ENCODE measurements at regions not wholly inside any gene's neighbourhood (a gene's known extent, or its start where the extent isn't known, plus 50 kb on each side); places are given as distances from the start of the nearest gene placed in this dataset.

DNA sequence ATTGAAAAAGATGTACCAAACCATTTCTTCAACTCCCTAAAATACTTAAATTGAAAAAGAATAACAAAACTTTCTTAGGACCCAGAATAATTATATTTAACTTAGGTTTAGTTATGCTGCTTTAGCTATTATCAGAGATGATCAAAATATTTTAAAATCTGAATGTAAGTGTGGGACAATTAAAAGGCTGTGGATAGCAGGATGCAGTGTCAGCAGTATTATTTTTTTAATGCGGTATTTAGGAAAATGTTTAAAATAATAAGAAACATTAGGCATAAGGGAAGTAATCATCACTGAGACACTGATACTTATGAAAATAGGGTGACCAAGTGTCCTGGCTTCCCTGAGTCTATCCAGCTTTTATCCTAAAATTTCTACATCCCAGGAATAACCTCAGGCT, 161.5 kb upstream of the PTCHD4 start:
- no peak overlapping the region for H3K4me3 Mint-ChIP-seq
- DNase-seq: no peak

DNA sequence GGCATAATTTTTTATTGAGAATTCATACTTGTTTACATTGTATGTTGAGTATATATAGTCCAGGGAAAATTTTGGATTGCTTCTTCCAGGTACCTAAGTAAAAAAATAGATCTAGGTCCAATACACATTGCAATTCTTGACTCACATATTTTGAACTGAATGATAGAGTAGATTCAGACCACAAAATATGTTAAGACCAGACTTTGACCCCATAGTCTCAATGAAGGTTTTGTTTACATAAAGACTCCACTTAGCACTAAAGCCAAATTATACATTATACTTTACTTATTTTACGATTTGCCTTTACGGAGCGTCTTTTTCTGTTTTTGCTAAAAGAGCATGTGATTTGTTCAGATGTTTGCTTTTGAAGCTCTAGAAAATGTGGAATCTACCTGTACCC, 144.1 kb upstream of the PTCHD4 start:
- no peak overlapping the region for H3K27ac Mint-ChIP-seq
- H3K9me3 Mint-ChIP-seq: no peaks in the 10 kb centered on the region
- no peak overlapping the region for H3K4me3 Mint-ChIP-seq
- H3K27me3 Mint-ChIP-seq: no peaks in the 10 kb centered on the region
- no peaks in the 10 kb centered on the region for H3K36me3 Mint-ChIP-seq (ENCODE audit: low read depth)
- DNase-seq: no peak
- no peaks in the 10 kb centered on the region for H3K4me1 Mint-ChIP-seq (ENCODE audit: low read depth)

More for the DNA sequence above, 161.5 kb upstream of the PTCHD4 start:
- no peaks in the 10 kb centered on the region for H3K27me3 Mint-ChIP-seq
- no peak overlapping the region for H3K27ac Mint-ChIP-seq
- no peaks in the 10 kb centered on the region for H3K36me3 Mint-ChIP-seq (ENCODE audit: low read depth)
- no peaks in the 10 kb centered on the region for H3K4me1 Mint-ChIP-seq (ENCODE audit: low read depth)
- peaks cover 16% of the 10 kb centered on the region for H3K9me3 Mint-ChIP-seq

DNA sequence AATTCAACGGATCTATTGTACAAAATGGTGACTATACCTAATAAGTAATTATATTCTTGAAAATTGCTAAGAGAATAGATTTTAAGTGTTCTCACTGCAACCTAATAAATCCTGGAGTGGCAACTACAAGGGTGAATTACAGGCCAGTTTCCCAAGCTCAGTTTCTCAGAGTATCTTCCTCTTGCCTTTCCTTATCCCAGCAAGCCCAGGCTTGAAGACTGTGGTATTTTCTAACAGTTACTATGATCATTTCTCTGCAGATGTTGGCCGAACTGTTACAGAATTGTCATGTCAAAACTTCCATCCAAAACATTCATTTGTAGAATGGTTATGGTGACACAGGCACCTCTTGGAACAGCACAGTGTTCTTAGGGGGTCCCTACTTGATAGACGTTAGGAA, 138.1 kb upstream of the PTCHD4 start:
- no peaks in the 10 kb centered on the region for H3K9me3 Mint-ChIP-seq
- no peaks in the 10 kb centered on the region for H3K36me3 Mint-ChIP-seq (ENCODE audit: low read depth)
- no peak for DNase-seq
- H3K27ac Mint-ChIP-seq: no peak overlapping the region
- no peaks in the 10 kb centered on the region for H3K4me1 Mint-ChIP-seq (ENCODE audit: low read depth)
- H3K4me3 Mint-ChIP-seq: no peak overlapping the region
- no peaks in the 10 kb centered on the region for H3K27me3 Mint-ChIP-seq

GRCh38 chr6:48243071-48243470, 132.1 kb upstream of the PTCHD4 start:
- no peak overlapping the region for H3K4me3 Mint-ChIP-seq
- H3K4me1 Mint-ChIP-seq (ENCODE audit: low read depth): no peaks in the 10 kb centered on the region
- no peak overlapping the region for H3K27ac Mint-ChIP-seq
- no peak for DNase-seq
- no peaks in the 10 kb centered on the region for H3K27me3 Mint-ChIP-seq
- no peaks in the 10 kb centered on the region for H3K36me3 Mint-ChIP-seq (ENCODE audit: low read depth)
- H3K9me3 Mint-ChIP-seq: peaks cover 3% of the 10 kb centered on the region

DNA sequence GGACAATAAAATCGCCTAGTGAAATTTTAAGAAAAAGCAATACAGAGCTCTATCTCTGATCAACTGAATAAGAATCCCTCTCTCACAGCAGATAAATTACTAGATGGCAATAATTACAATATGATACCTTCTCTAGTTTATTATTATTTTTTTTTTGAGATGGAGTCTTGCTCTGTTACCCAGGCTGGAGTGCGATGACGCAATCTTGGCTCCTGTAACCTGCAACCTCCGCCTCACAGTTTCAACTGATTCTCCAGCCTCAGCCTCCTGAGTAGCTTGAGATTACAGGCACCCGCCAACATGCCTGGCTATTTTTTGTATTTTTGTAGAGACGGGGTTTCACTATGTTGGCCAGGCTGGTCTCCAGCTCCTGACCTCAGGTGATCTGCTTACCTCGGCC, 129.3 kb upstream of the PTCHD4 start:
- Mint-ChIP-seq H3K4me1 (ENCODE audit: low read depth) (no peaks in the 10 kb centered on the region), H3K4me3 (no peak overlapping the region), H3K36me3 (ENCODE audit: low read depth) (no peaks in the 10 kb centered on the region), H3K9me3 (peaks cover 19% of the 10 kb centered on the region), H3K27ac (no peak overlapping the region), H3K27me3 (no peaks in the 10 kb centered on the region)
- no peak for DNase-seq

GRCh38 chr6:48236375-48236774, 125.4 kb upstream of the PTCHD4 start:
- H3K4me1 Mint-ChIP-seq (ENCODE audit: low read depth): no peaks in the 10 kb centered on the region
- DNase-seq: no peak
- H3K27ac Mint-ChIP-seq: no peak overlapping the region
- H3K27me3 Mint-ChIP-seq: no peaks in the 10 kb centered on the region
- no peaks in the 10 kb centered on the region for H3K36me3 Mint-ChIP-seq (ENCODE audit: low read depth)
- H3K4me3 Mint-ChIP-seq: no peak overlapping the region
- H3K9me3 Mint-ChIP-seq: peaks cover 20% of the 10 kb centered on the region

DNA sequence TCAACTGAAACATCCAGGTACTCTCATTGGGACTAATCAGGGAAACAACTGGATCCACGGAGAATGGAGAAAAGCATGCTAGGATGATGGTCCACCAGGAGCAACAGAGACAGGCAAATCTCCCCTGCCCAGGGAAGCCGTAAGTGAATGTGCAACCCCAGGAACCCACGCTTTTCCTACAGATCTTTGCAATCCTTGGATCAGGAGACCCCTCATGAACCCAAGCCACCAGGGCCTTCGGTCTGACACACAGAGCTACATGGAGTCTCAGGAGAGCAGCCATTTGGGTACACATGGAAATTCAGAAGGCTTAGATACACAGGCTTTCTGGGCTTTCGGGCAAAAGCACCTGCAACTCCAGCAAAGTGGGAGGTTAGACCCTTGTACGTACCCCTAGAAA, 122.1 kb upstream of the PTCHD4 start:
- Mint-ChIP-seq H3K4me3 (no peak overlapping the region), H3K9me3 (peaks cover 22% of the 10 kb centered on the region), H3K27ac (no peak overlapping the region), H3K4me1 (ENCODE audit: low read depth) (no peaks in the 10 kb centered on the region), H3K36me3 (ENCODE audit: low read depth) (no peaks in the 10 kb centered on the region), H3K27me3 (no peaks in the 10 kb centered on the region)
- no peak for DNase-seq

DNA sequence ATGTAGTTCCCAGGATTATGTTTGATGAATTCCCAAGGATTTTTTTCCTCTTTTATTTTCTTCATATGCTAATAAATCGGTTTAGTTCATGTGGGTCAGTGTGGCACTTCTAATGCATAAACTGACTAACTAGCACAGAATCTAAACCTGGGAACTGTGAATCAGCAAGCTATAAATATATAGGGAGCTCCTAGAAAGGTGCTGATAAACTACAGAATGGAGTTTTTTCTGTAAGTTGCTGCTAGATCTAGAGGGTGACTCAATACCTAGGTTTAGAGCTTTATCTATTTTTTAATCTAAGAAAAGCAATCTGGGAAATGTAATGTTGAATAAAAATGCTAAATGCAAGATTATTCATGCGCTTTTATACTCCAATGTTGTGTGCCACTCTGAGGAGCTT, 118.8 kb upstream of the PTCHD4 start:
- H3K9me3 Mint-ChIP-seq: peaks cover 5% of the 10 kb centered on the region
- H3K4me3 Mint-ChIP-seq: no peak overlapping the region
- no peaks in the 10 kb centered on the region for H3K27me3 Mint-ChIP-seq
- H3K27ac Mint-ChIP-seq: no peak overlapping the region
- H3K4me1 Mint-ChIP-seq (ENCODE audit: low read depth): no peaks in the 10 kb centered on the region
- no peak for DNase-seq
- H3K36me3 Mint-ChIP-seq (ENCODE audit: low read depth): no peaks in the 10 kb centered on the region

DNA sequence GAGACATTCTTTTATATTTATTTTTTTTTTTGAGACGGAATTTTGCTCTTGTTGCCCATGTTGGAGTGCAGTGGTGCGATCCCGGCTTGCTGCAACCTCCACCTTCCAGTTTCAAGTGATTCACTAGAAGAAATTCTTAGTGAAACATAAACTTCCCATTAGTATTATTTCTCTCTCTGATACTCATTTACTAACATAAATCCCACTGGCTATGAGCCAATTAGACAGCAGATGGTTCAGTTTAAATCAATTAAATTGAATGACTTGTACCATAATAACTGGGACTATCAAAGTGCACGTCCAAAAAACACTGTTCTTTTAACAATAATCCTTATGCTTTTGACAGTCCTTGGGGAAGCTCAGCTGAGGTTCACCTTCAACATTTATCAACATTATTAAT, 111.2 kb upstream of the PTCHD4 start:
- H3K9me3 Mint-ChIP-seq: peaks cover 14% of the 10 kb centered on the region
- no peaks in the 10 kb centered on the region for H3K4me1 Mint-ChIP-seq (ENCODE audit: low read depth)
- H3K27me3 Mint-ChIP-seq: no peaks in the 10 kb centered on the region
- H3K36me3 Mint-ChIP-seq (ENCODE audit: low read depth): no peaks in the 10 kb centered on the region
- DNase-seq: no peak
- H3K4me3 Mint-ChIP-seq: no peak overlapping the region
- H3K27ac Mint-ChIP-seq: no peak overlapping the region

DNA sequence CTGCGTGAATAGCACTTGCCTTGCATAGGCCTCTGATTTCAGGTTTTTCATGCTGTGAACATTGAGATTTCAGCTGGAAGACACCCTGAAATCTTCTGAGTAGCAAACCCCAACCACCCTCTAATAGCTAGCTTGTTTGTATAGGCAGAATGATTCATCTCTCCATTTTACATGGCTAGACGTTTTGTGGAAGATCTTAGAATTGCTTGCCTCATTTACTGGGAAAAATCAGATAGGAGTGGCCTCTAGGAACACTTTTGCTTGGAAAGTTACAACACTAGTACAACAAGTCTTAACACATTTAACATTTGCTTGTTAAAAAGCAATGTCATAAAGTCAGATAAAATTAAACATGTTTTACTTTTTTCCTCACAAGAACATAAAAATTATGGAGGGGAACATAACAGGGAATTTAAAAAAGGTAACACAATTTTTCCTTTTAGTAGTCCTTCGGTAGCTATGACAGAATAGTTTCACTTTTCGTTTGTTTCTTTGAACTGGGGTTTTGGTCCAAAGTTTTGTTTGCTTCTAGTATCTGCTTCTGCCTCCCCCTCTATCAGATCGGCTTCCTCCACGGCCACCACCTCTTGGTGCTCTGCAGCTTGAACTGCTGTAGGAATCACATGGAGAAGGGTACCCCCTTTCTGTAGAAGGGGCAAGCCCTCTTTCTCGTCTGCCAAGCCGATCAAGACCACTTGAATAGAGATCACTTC, 102.2 kb upstream of the PTCHD4 start:
- DNase-seq: no peak
- H3K36me3 Mint-ChIP-seq (ENCODE audit: low read depth): no peaks in the 10 kb centered on the region
- no peak overlapping the region for H3K27ac Mint-ChIP-seq
- no peaks in the 10 kb centered on the region for H3K4me1 Mint-ChIP-seq (ENCODE audit: low read depth)
- H3K27me3 Mint-ChIP-seq: no peaks in the 10 kb centered on the region
- peaks cover 13% of the 10 kb centered on the region for H3K9me3 Mint-ChIP-seq
- no peak overlapping the region for H3K4me3 Mint-ChIP-seq

GRCh38 chr6:48212501-48212900, 101.5 kb upstream of the PTCHD4 start:
- no peak overlapping the region for H3K27ac Mint-ChIP-seq

GRCh38 chr6:48206091-48206490, 95.1 kb upstream of the PTCHD4 start:
- H3K27me3 Mint-ChIP-seq: no peaks in the 10 kb centered on the region

More at GRCh38 chr6:48212501-48212900, 101.5 kb upstream of the PTCHD4 start:
- DNase-seq: no peak
- no peaks in the 10 kb centered on the region for H3K4me1 Mint-ChIP-seq (ENCODE audit: low read depth)
- H3K36me3 Mint-ChIP-seq (ENCODE audit: low read depth): no peaks in the 10 kb centered on the region
- H3K27me3 Mint-ChIP-seq: no peaks in the 10 kb centered on the region
- H3K4me3 Mint-ChIP-seq: no peak overlapping the region
- peaks cover 9% of the 10 kb centered on the region for H3K9me3 Mint-ChIP-seq

GRCh38 chr6:48200869-48201390, 89.9 kb upstream of the PTCHD4 start:
- no peaks in the 10 kb centered on the region for H3K27me3 Mint-ChIP-seq
- no peak overlapping the region for H3K27ac Mint-ChIP-seq
- no peak overlapping the region for H3K4me3 Mint-ChIP-seq
- no peaks in the 10 kb centered on the region for H3K36me3 Mint-ChIP-seq (ENCODE audit: low read depth)
- no peak for DNase-seq
- H3K9me3 Mint-ChIP-seq: peaks cover 20% of the 10 kb centered on the region
- no peaks in the 10 kb centered on the region for H3K4me1 Mint-ChIP-seq (ENCODE audit: low read depth)

More at GRCh38 chr6:48206091-48206490, 95.1 kb upstream of the PTCHD4 start:
- peaks cover 19% of the 10 kb centered on the region for H3K9me3 Mint-ChIP-seq
- no peaks in the 10 kb centered on the region for H3K36me3 Mint-ChIP-seq (ENCODE audit: low read depth)
- no peaks in the 10 kb centered on the region for H3K4me1 Mint-ChIP-seq (ENCODE audit: low read depth)
- no peak overlapping the region for H3K27ac Mint-ChIP-seq
- no peak for DNase-seq
- no peak overlapping the region for H3K4me3 Mint-ChIP-seq

GRCh38 chr6:48199499-48199898, 88.5 kb upstream of the PTCHD4 start:
- H3K27ac Mint-ChIP-seq: no peak overlapping the region
- no peak for DNase-seq
- H3K4me3 Mint-ChIP-seq: no peak overlapping the region
- peaks cover 19% of the 10 kb centered on the region for H3K9me3 Mint-ChIP-seq
- no peaks in the 10 kb centered on the region for H3K4me1 Mint-ChIP-seq (ENCODE audit: low read depth)
- no peaks in the 10 kb centered on the region for H3K27me3 Mint-ChIP-seq
- no peaks in the 10 kb centered on the region for H3K36me3 Mint-ChIP-seq (ENCODE audit: low read depth)

DNA sequence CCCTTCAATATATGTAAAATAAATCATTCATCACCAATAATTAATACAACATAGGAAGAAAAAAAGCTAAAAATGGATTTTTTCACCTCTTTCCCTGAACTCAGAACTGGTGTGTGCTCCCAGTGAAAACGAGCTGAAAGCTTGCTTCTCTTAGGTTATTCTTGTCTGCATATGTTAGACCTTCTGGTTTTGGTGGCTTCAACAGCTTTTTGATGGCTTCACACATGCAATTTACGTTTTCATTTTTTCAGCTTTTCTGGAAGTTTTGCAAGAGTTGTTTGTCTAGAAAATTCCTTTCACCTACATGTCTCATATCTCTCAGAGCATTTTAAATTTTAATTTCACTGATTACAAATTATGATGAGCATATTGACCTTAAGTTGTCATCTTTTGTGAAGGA, 86.9 kb upstream of the PTCHD4 start:
- DNase-seq: no peak
- Mint-ChIP-seq H3K27me3 (no peaks in the 10 kb centered on the region), H3K4me3 (no peak overlapping the region), H3K9me3 (peaks cover 12% of the 10 kb centered on the region), H3K27ac (no peak overlapping the region), H3K36me3 (ENCODE audit: low read depth) (no peaks in the 10 kb centered on the region), H3K4me1 (ENCODE audit: low read depth) (no peaks in the 10 kb centered on the region)

All from activated T-cell treated with anti-CD3 and anti-CD28 coated beads, Interleukin-2, amount 50 U/mL, for 24 hours (primary cell).